IPS DF 6.9 (cell line): ENCODE measurements at regions not wholly inside any gene's neighbourhood (a gene's known extent, or its start where the extent isn't known, plus 50 kb on each side); places are given as distances from the start of the nearest gene placed in this dataset.
A peak's percentile ranks its signal among the peaks of the same experiment; 100 is the strongest.

Experiments
- DNase-seq: peaks from one replicate; pipeline ENCODE4 v3.0.0-alpha.2; 2013; ENCODE audit warnings: low read depth, low spot score
- H3K27ac ChIP-seq: one replicate; pipeline ENCODE4 v1.5.1; 2013; ENCODE audit warnings: low read length, control low read depth
- H3K27me3 ChIP-seq: 2 replicates; pipeline ENCODE4 v1.6.1; 2013; ENCODE audit warnings: mild to moderate bottlenecking, low read length; ENCODE audit not compliant: control insufficient read depth, insufficient read depth
- H3K36me3 ChIP-seq: 2 replicates; pipeline ENCODE4 v1.6.1; 2013; ENCODE audit warnings: low read length; ENCODE audit not compliant: control insufficient read depth, insufficient read depth
- H3K4me1 ChIP-seq: 2 replicates; pipeline ENCODE4 v1.6.1; 2013; ENCODE audit warnings: low read length; ENCODE audit not compliant: control insufficient read depth, insufficient read depth
- H3K4me3 ChIP-seq: 2 replicates; pipeline ENCODE4 v1.5.1; 2013; ENCODE audit warnings: mild to moderate bottlenecking, low read length
- H3K9me3 ChIP-seq: 2 replicates; pipeline ENCODE4 v1.6.1; 2013; ENCODE audit warnings: low read length, inconsistent platforms; ENCODE audit not compliant: control insufficient read depth, insufficient read depth
- WGBS: extraction: QIAGEN DNeasy Blood & Tissue Kit; methylation state at CpG from one replicate; pipeline ENCODE4 v1.1.7; 2013; ENCODE audit warnings: mixed read lengths, missing lambda C conversion rate; ENCODE audit not compliant: insufficient read length, insufficient coverage; 5-methylcytosine and 5-hydroxymethylcytosine counted together

DNA sequence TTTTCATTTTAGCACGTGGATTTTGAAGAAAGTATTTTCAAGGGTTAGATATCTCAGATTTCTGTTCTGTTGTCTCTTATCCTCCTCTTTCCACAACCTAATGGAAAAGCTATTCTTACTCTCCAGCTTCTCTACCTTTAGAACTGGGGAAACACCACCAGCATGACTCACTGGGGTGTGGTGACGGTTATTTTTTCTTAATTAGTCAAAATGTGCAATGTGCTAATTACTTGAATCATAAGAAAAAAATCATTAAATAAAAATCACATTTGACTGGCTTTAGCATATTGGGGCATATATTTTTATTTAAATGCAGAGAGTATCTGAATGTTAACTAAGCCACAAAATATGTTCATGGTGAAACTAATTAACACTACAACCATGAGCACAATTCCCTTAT is 570.7 kb upstream of the AGTR1 start:
- Histone ChIP-seq H3K9me3 (no peaks in the 10 kb centered on the region), H3K27ac (no peak overlapping the region), H3K36me3 (no peaks in the 10 kb centered on the region), H3K27me3 (no peaks in the 10 kb centered on the region), H3K4me1 (no peaks in the 10 kb centered on the region), H3K4me3 (no peak overlapping the region)
- DNase-seq, result no peak
- WGBS, result no CpG with 5 or more reads among the region's 2 CpGs

DNA sequence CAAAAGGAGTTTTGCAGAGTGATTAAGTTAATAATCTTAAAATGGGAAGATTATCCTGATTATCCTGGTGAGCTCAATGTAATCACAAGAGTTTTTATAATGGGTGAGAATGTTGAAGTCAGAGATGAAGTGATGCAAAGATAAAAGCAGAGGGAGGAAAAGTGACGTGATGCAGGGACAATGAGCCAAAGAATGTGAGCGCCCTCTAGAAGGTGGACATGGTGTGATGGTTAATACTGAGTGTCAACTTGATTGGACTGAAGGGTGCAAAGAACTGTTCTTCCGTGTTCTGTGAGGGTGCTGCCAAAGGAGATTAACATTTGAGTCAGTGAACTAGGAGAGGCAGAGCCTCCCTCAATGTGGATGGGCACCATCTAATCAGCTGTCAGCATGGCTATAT is 569.6 kb upstream of the AGTR1 start:
- H3K27me3 ChIP-seq, result no peaks in the 10 kb centered on the region
- no peaks in the 10 kb centered on the region for H3K9me3 ChIP-seq
- no CpG with 5 or more reads among the region's 3 CpGs for WGBS
- no peak for DNase-seq
- no peak overlapping the region for H3K4me3 ChIP-seq
- no peak overlapping the region for H3K27ac ChIP-seq
- H3K4me1 ChIP-seq, result no peaks in the 10 kb centered on the region
- no peaks in the 10 kb centered on the region for H3K36me3 ChIP-seq

GRCh38 chr3:148131990-148132638 is 565.6 kb upstream of the AGTR1 start:
- WGBS, result no CpG with 5 or more reads among the region's 3 CpGs
- Histone ChIP-seq H3K27me3 (no peaks in the 10 kb centered on the region), H3K9me3 (no peaks in the 10 kb centered on the region), H3K27ac (no peak overlapping the region), H3K4me3 (no peak overlapping the region), H3K4me1 (no peaks in the 10 kb centered on the region), H3K36me3 (no peaks in the 10 kb centered on the region)
- no peak for DNase-seq

DNA sequence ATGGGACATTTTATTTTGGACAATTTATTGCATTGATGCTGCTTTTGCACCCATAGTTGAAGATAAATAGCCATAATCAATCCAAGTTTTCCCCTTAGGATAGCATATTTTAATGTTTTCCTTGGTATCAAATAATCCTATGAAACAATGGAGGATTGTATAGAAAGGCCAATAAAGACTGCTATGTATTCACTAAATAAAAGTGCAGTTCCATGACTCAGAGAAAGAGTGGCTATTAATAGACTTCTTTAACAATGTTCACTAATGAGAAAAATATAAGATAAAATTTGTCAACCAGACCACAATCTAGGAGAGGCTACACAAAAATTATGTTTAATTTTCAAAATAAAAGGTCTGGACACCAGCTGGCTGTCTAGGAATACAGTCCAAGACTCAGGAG is 560.9 kb upstream of the AGTR1 start:
- H3K4me3 ChIP-seq, result no peak overlapping the region
- DNase-seq, result no peak
- no peaks in the 10 kb centered on the region for H3K4me1 ChIP-seq
- no peaks in the 10 kb centered on the region for H3K27me3 ChIP-seq
- no peaks in the 10 kb centered on the region for H3K9me3 ChIP-seq
- no peaks in the 10 kb centered on the region for H3K36me3 ChIP-seq
- H3K27ac ChIP-seq, result no peak overlapping the region

- no peaks in the 10 kb centered on the region for H3K9me3 ChIP-seq
- no CpG with 5 or more reads among the region's 2 CpGs for WGBS
- H3K4me3 ChIP-seq, result no peak overlapping the region
- no peaks in the 10 kb centered on the region for H3K36me3 ChIP-seq
- no peak overlapping the region for H3K27ac ChIP-seq
- H3K27me3 ChIP-seq, result no peaks in the 10 kb centered on the region
- no peak for DNase-seq
- H3K4me1 ChIP-seq, result no peaks in the 10 kb centered on the region
These were observed 551.5 kb upstream of the AGTR1 start for GRCh38 chr3:148146241-148146640.

GRCh38 chr3:148146947-148147826 is 550.5 kb upstream of the AGTR1 start:
- Histone ChIP-seq H3K36me3 (no peaks in the 10 kb centered on the region), H3K4me3 (no peak overlapping the region), H3K4me1 (no peaks in the 10 kb centered on the region), H3K9me3 (no peaks in the 10 kb centered on the region), H3K27me3 (no peaks in the 10 kb centered on the region), H3K27ac (no peak overlapping the region)
- WGBS, result no CpG with 5 or more reads among the region's 2 CpGs
- no peak for DNase-seq

GRCh38 chr3:148147903-148148302 is 549.8 kb upstream of the AGTR1 start:
- Histone ChIP-seq H3K36me3 (no peaks in the 10 kb centered on the region), H3K4me1 (no peaks in the 10 kb centered on the region), H3K4me3 (no peak overlapping the region), H3K27me3 (no peaks in the 10 kb centered on the region), H3K9me3 (no peaks in the 10 kb centered on the region), H3K27ac (no peak overlapping the region)
- no peak for DNase-seq
- no CpG with 5 or more reads among the region's 2 CpGs for WGBS

- WGBS, result no CpG with 5 or more reads among the region's 2 CpGs
- Histone ChIP-seq H3K27me3 (no peaks in the 10 kb centered on the region), H3K27ac (no peak overlapping the region), H3K4me3 (no peak overlapping the region), H3K9me3 (no peaks in the 10 kb centered on the region), H3K36me3 (no peaks in the 10 kb centered on the region), H3K4me1 (no peaks in the 10 kb centered on the region)
- DNase-seq, result peak; percentile 39
These were observed 548.1 kb upstream of the AGTR1 start for GRCh38 chr3:148149556-148149955.

GRCh38 chr3:148150141-148150540 is 547.6 kb upstream of the AGTR1 start:
- H3K4me1 ChIP-seq, result no peaks in the 10 kb centered on the region
- WGBS, result no CpG with 5 or more reads among the region's 2 CpGs
- no peak overlapping the region for H3K4me3 ChIP-seq
- DNase-seq, result no peak
- no peaks in the 10 kb centered on the region for H3K27me3 ChIP-seq
- H3K9me3 ChIP-seq, result no peaks in the 10 kb centered on the region
- H3K27ac ChIP-seq, result no peak overlapping the region
- H3K36me3 ChIP-seq, result no peaks in the 10 kb centered on the region

GRCh38 chr3:148158210-148158609 is 539.5 kb upstream of the AGTR1 start:
- Histone ChIP-seq H3K4me1 (no peaks in the 10 kb centered on the region), H3K4me3 (no peak overlapping the region), H3K9me3 (no peaks in the 10 kb centered on the region; the same call in 1 of the 2 replicates), H3K36me3 (no peaks in the 10 kb centered on the region), H3K27me3 (no peaks in the 10 kb centered on the region), H3K27ac (no peak overlapping the region)
- WGBS, result no CpG with 5 or more reads among the region's 3 CpGs
- no peak for DNase-seq

GRCh38 chr3:148162132-148162531 is 535.6 kb upstream of the AGTR1 start:
- DNase-seq, result no peak
- Histone ChIP-seq H3K27ac (no peak overlapping the region), H3K9me3 (no peaks in the 10 kb centered on the region; the same call in 1 of the 2 replicates), H3K27me3 (no peaks in the 10 kb centered on the region), H3K36me3 (no peaks in the 10 kb centered on the region), H3K4me3 (no peak overlapping the region), H3K4me1 (no peaks in the 10 kb centered on the region)
- WGBS, result no CpG with 5 or more reads among the region's 2 CpGs
